HL-60 (cell line): ENCODE measurements at regions not wholly inside any gene's neighbourhood (a gene's known extent, or its start where the extent isn't known, plus 50 kb on each side); places are given as distances from the start of the nearest gene placed in this dataset.

Experiments used
- GABPA ChIP-seq: IDR thresholded peaks from 2 replicates; pipeline ENCODE4 v1.6.1; 2012; ENCODE audit warnings: low read depth
- REST ChIP-seq: IDR thresholded peaks from 2 replicates; pipeline ENCODE4 v1.6.1; 2012; ENCODE audit warnings: low read depth; ENCODE audit not compliant: insufficient replicate concordance

- no peak for TF ChIP-seq GABPA
- TF ChIP-seq REST: no peak
Observed at GRCh38 chr6:26278536-26278935, 86.5 kb upstream of the BTN3A2 start.
